ENCODE measurements at regions not wholly inside any gene's neighbourhood (a gene's known extent, or its start where the extent isn't known, plus 50 kb on each side); places are given as distances from the start of the nearest gene placed in this dataset.

GRCh38 chr9:134258332-134258731 is 67.9 kb upstream of the RXRA start:
- H3K27me3 ChIP-seq (replicated peaks in 1 of 4; ENCODE audit: control insufficient read depth in 3 of 4, extremely low read depth in 1 of 4, insufficient read depth in 3 of 4, low read length in 3 of 4): no peaks in the 10 kb centered on the region
- no peaks in the 10 kb centered on the region for H4K20me1 ChIP-seq (replicated peaks in 1 of 2; ENCODE audit: control insufficient read depth in 1 of 2, insufficient read depth in 2 of 2, low read length in 2 of 2)
- no peak overlapping the region for H3K18ac ChIP-seq (ENCODE audit: extremely low read depth, low read length)
- no peak for FAIRE-seq
- H3K4ac ChIP-seq (replicated peaks; ENCODE audit: insufficient read length, low read depth, low read length): no peak overlapping the region
- H3K4me2 ChIP-seq (ENCODE audit: insufficient read depth in 1 of 2, low read depth in 2 of 2, low read length in 2 of 2): no peak overlapping the region
- H4K5ac ChIP-seq (ENCODE audit: insufficient read length, low read depth, low read length): no peak overlapping the region
- H3K56ac ChIP-seq (replicated peaks; ENCODE audit: insufficient read length, low read depth, low read length): no peak overlapping the region
- H3K79me2 ChIP-seq (ENCODE audit: control insufficient read depth in 1 of 2, insufficient read depth in 2 of 2, low read length in 2 of 2): no peaks in the 10 kb centered on the region
- H3K27ac ChIP-seq (ENCODE audit: low read depth, low read length): no peak overlapping the region
- H2BK5ac ChIP-seq (ENCODE audit: low read depth, low read length): no peak overlapping the region; the same call in 1 of the 2 replicates
- no peak overlapping the region for H3K4me3 ChIP-seq (ENCODE audit: extremely low read depth in 1 of 4, insufficient read depth in 2 of 4, low read depth in 3 of 4, low read length in 4 of 4)
- H2BK15ac ChIP-seq (ENCODE audit: low read length): no peak overlapping the region
- no peaks in the 10 kb centered on the region for H3K79me1 ChIP-seq (ENCODE audit: low read depth, low read length)
- no peak overlapping the region for H3K9ac ChIP-seq (replicated peaks in 1 of 4; ENCODE audit: extremely low read depth in 1 of 4, low read depth in 3 of 4, low read length in 3 of 4)
- no peaks in the 10 kb centered on the region for H3K36me3 ChIP-seq (ENCODE audit: control insufficient read depth in 2 of 4, insufficient read depth in 4 of 4, low read length in 3 of 4)
- WGBS, 2 experiments (ENCODE audit: extremely low coverage in 1 of 2, insufficient coverage in 1 of 2, insufficient read length in 1 of 2, insufficient replicate concordance in 2 of 2, low coverage in 1 of 2, low lambda C conversion rate in 2 of 2, missing lambda C conversion rate in 1 of 2): 84% methylated on average over 10 of the region's 10 CpGs; no CpG with 5 or more reads in 1 of the 2 experiments
- no peak overlapping the region for H3K14ac ChIP-seq (ENCODE audit: insufficient read length)
- peaks cover 0 to 3% (median 0%) of the 10 kb centered on the region in 4 experiments; a peak in 1 of 7 replicates for H3K4me1 ChIP-seq (replicated peaks in 1 of 4; ENCODE audit: control insufficient read depth in 3 of 4, insufficient read depth in 4 of 4, low read length in 3 of 4)
- H3K9me3 ChIP-seq (ENCODE audit: insufficient read depth in 2 of 2, low read depth in 1 of 2, low read length in 1 of 2): no peaks in the 10 kb centered on the region
- no peak overlapping the region for H3K23ac ChIP-seq (ENCODE audit: insufficient read length)
- ChIA-PET CTCF (ENCODE audit: partially characterized antibody) (no interaction called here), POLR2A (ENCODE audit: partially characterized antibody) (interaction anchor here (1.1 kb wide), 1 partner anchor 13 kb away, joined by 3 read pairs; no protein-coding TSS in a partner anchor)
- no peak overlapping the region for H2BK120ac ChIP-seq (replicated peaks; ENCODE audit: low read depth, low read length)
- no peaks in the 10 kb centered on the region for H3K23me2 ChIP-seq (ENCODE audit: low read depth, low read length)
- H2AFZ ChIP-seq (ENCODE audit: low read length): no peak overlapping the region
- H2BK20ac ChIP-seq (ENCODE audit: low read length): no peak overlapping the region
- H4K8ac ChIP-seq (ENCODE audit: extremely low read depth, insufficient read depth, low read length): no peak overlapping the region
- no peak overlapping the region for H4K91ac ChIP-seq (replicated peaks; ENCODE audit: insufficient read length, low read length)
- no peak overlapping the region for H2AK5ac ChIP-seq (ENCODE audit: low read depth, low read length)
- no peak overlapping the region for H2BK12ac ChIP-seq (ENCODE audit: low read depth, low read length)
- TF ChIP-seq EGR1 (IDR thresholded peaks at IDR 0.05; ENCODE audit: borderline replicate concordance, low read depth, low read length) (no peak), SP4 (IDR thresholded peaks at IDR 0.05; ENCODE audit: low read length) (no peak), POLR2A (IDR thresholded peaks at IDR 0.05; ENCODE audit: control extremely low read depth in 1 of 2, low read depth in 2 of 2, low read length in 2 of 2) (no peak), YY1 (IDR thresholded peaks at IDR 0.05; ENCODE audit: low read depth, low read length) (no peak), CBX8 (IDR thresholded peaks at IDR 0.05; ENCODE audit: borderline replicate concordance, low read depth, low read length) (no peak), CHD1 (IDR thresholded peaks at IDR 0.05; ENCODE audit: low read depth, low read length) (no peak), SIRT6 (IDR thresholded peaks at IDR 0.05; ENCODE audit: low read length) (no peak), MAX (IDR thresholded peaks at IDR 0.05) (no peak), CHD2 (IDR thresholded peaks at IDR 0.05; ENCODE audit: low read length) (no peak)
- DNase-seq (ENCODE audit: low read depth in 1 of 2, low spot score in 2 of 2): no peak
